OCI-LY7 (cell line): ENCODE measurements at regions not wholly inside any gene's neighbourhood (a gene's known extent, or its start where the extent isn't known, plus 50 kb on each side); places are given as distances from the start of the nearest gene placed in this dataset.

Experiments used
- BruUV-seq: library from RNA; stranded (reverse); fragments of 400-500 nt; replicated peaks from 2 replicates; lab custom pipeline; 2021; lab: Mats Ljungman, UMichigan
- CTCF ChIA-PET: fragments of 300-600 bp; sonication (Branson Sonifier 250); formaldehyde crosslinking; loops from one replicate; lab custom pipeline; 2022; ENCODE audit warnings: antibody characterized with exemption; ENCODE audit not compliant: unreplicated experiment; lab: Charles Lee
- POLR2A ChIA-PET: fragments of 300-600 bp; sonication (Branson Sonifier 250); formaldehyde crosslinking; loops from one replicate; lab custom pipeline; 2022; ENCODE audit warnings: antibody characterized with exemption; lab: Charles Lee
- DNase-seq: peaks from one replicate; pipeline ENCODE4 v3.0.0-alpha.2; 2015; ENCODE audit warnings: low spot score
- H2AFZ ChIP-seq: fragments of 200-600 bp; sonication (generic), shearing (Covaris generic); 2 replicates; pipeline ENCODE4 v1.6.1; 2014; ENCODE audit warnings: mild to moderate bottlenecking, antibody characterized with exemption, low read length, moderate library complexity
- H3K27ac ChIP-seq: fragments of 200-600 bp; sonication (generic); 2 replicates; pipeline ENCODE4 v1.5.1; 2014; ENCODE audit warnings: mixed run types, low read depth, mild to moderate bottlenecking, moderate library complexity, low read length, inconsistent platforms; ENCODE audit not compliant: poor library complexity, severe bottlenecking
- H3K36me3 ChIP-seq: fragments of 200-600 bp; sonication (generic); 2 replicates; pipeline ENCODE4 v1.6.1; 2014; ENCODE audit warnings: mild to moderate bottlenecking, antibody characterized with exemption, low read length, moderate library complexity, mixed read lengths; ENCODE audit not compliant: insufficient read depth
- H3K4me1 ChIP-seq: fragments of 200-600 bp; sonication (generic); 2 replicates; pipeline ENCODE4 v1.5.1; 2014; ENCODE audit warnings: mild to moderate bottlenecking, low read length; ENCODE audit not compliant: insufficient read depth, poor library complexity, severe bottlenecking
- H3K4me2 ChIP-seq: fragments of 200-600 bp; sonication (generic); 2 replicates; pipeline ENCODE4 v1.6.1; 2014; ENCODE audit warnings: mild to moderate bottlenecking, low read length
- H3K4me3 ChIP-seq: fragments of 200-600 bp; sonication (generic); 2 replicates; pipeline ENCODE4 v1.5.1; 2014; ENCODE audit warnings: mild to moderate bottlenecking, low read depth, low read length; ENCODE audit not compliant: poor library complexity, severe bottlenecking
- H3K79me2 ChIP-seq: fragments of 200-600 bp; sonication (generic); 2 replicates; pipeline ENCODE4 v1.6.1; 2016; ENCODE audit warnings: low read depth, mild to moderate bottlenecking, low read length, moderate library complexity, mixed read lengths; ENCODE audit not compliant: insufficient read depth
- H3K9me2 ChIP-seq: fragments of 200-600 bp; sonication (generic); 2 replicates; pipeline ENCODE4 v1.6.1; 2016; ENCODE audit warnings: mild to moderate bottlenecking, low read length, mixed read lengths; ENCODE audit not compliant: insufficient read depth
- H3K9me3 ChIP-seq: fragments of 200-600 bp; sonication (generic); 2 replicates; pipeline ENCODE4 v1.6.1; 2014; ENCODE audit warnings: mild to moderate bottlenecking, mixed run types, low read length, mixed read lengths
- H4K20me1 ChIP-seq: fragments of 200-600 bp; sonication (generic); 2 replicates; pipeline ENCODE4 v1.6.1; 2014; ENCODE audit warnings: mild to moderate bottlenecking, antibody characterized with exemption, low read length, moderate library complexity, mixed read lengths; ENCODE audit not compliant: insufficient read depth
- CTCF ChIP-seq: fragments of 200-600 bp; sonication (generic); conservative IDR thresholded peaks from 2 replicates; pipeline ENCODE4 v1.5.1; 2014; ENCODE audit warnings: mild to moderate bottlenecking, antibody characterized with exemption, low read length, moderate library complexity, mixed read lengths
- EZH2phosphoT487 ChIP-seq: fragments of 200-600 bp; sonication (generic); IDR thresholded peaks from 2 replicates; pipeline ENCODE4 v1.6.1; 2018; ENCODE audit warnings: low read depth, borderline replicate concordance, mild to moderate bottlenecking, mixed run types, antibody characterized with exemption, low read length, moderate library complexity, mixed read lengths
- intact Hi-C: fragments of 100-400 bp; cut with micrococcal nuclease; formaldehyde crosslinking; loops from one replicate; pipeline ENCODE4 v1.10.0; 2022; ENCODE audit not compliant: unreplicated experiment

DNA sequence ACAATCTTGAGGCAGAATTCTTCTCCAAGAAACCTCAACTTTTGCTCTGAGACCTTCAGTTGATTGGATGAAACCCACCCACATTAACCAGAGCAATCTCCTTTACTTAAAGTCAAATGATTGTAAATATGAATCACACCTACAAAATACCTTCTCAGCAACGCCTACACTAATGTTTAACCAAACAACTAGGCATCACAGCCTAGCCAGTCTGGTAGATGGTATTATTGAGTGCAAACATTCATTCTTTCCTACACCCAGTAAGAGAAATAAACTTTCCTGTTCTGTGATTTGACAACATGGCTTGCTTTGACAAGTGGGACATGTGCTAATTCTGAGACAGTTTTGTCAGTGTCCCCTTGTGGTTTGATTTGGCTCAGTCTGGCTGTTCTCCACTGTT lies 252.2 kb downstream of the HACE1 start:
- H3K4me3 ChIP-seq, result no peak overlapping the region
- no peaks in the 10 kb centered on the region for H3K9me3 ChIP-seq
- no TSS peak for BruUV-seq
- POLR2A ChIA-PET, result interaction anchor here (0.7 to 2.5 kb wide), 2 partner anchors 9 to 997 kb away, joined by 3 to 7 read pairs; no protein-coding TSS in a partner anchor
- no peaks in the 10 kb centered on the region for H4K20me1 ChIP-seq
- no peak overlapping the region for H3K27ac ChIP-seq
- no peaks in the 10 kb centered on the region for H3K36me3 ChIP-seq
- no peak overlapping the region for H3K4me2 ChIP-seq
- no peaks in the 10 kb centered on the region for H3K9me2 ChIP-seq
- no peaks in the 10 kb centered on the region for H3K79me2 ChIP-seq
- CTCF ChIA-PET, result no interaction called here
- TF ChIP-seq EZH2phosphoT487 (no peak), CTCF (no peak)
- intact Hi-C loops, result no loop called here
- no peak for DNase-seq
- H2AFZ ChIP-seq, result peak overlapping the region; percentile 7; the same call in 1 of the 2 replicates
- peaks cover 5% of the 10 kb centered on the region for H3K4me1 ChIP-seq

DNA sequence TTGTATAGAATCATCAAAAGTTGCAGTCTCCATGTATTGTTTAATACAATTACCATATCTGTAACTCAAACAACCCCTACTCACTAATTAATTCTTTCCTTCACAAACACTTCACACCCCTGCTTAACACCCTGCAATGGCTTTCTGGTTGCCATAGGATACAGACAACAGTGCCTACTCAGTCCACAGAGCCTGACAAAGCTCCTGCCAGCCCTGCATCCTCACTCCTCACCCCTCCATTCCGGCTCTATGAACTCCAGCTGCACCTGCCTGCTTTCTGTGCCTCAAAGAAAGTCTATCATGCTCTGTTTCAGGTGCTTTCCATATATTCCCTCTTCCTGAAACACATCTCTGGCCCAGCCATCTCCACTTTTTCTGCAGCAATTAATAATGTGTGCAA lies 253.4 kb downstream of the HACE1 start:
- DNase-seq, result no peak
- H3K36me3 ChIP-seq, result no peaks in the 10 kb centered on the region
- H3K9me3 ChIP-seq, result no peaks in the 10 kb centered on the region
- no peak overlapping the region for H2AFZ ChIP-seq
- intact Hi-C loops, result no loop called here
- no peaks in the 10 kb centered on the region for H3K9me2 ChIP-seq
- no peaks in the 10 kb centered on the region for H4K20me1 ChIP-seq
- no peak overlapping the region for H3K4me2 ChIP-seq
- TF ChIP-seq EZH2phosphoT487 (no peak), CTCF (no peak)
- no peaks in the 10 kb centered on the region for H3K79me2 ChIP-seq
- no TSS peak for BruUV-seq
- ChIA-PET POLR2A (interaction anchor here (0.7 to 2.5 kb wide), 3 partner anchors 8 to 11 kb away, joined by 4 to 7 read pairs (median 6); no protein-coding TSS in a partner anchor), CTCF (no interaction called here)
- no peak overlapping the region for H3K4me3 ChIP-seq
- H3K4me1 ChIP-seq, result peaks cover 5% of the 10 kb centered on the region
- no peak overlapping the region for H3K27ac ChIP-seq

DNA sequence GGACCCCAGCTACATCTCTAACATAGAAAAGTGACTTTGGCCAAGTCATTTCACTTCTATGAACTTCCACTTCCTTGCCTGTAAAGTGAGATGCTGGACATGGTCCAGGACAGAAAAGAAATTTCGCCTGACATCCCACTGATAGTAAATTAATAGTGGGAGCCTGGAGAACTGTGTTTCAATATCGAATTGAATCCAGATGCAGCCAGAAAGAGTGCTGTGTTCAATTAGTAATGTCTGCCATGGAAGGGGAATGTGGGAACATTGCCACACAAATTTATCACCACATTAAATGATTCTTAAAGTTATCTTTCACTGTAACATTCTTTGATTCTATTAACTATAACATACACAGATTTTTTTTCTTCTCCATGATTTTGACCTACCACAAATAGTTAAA lies 255.0 kb downstream of the HACE1 start:
- Histone ChIP-seq H3K9me2 (no peaks in the 10 kb centered on the region), H3K4me2 (no peak overlapping the region), H2AFZ (no peak overlapping the region), H3K4me3 (no peak overlapping the region), H4K20me1 (no peaks in the 10 kb centered on the region), H3K36me3 (no peaks in the 10 kb centered on the region), H3K9me3 (no peaks in the 10 kb centered on the region), H3K4me1 (peaks cover 5% of the 10 kb centered on the region), H3K27ac (no peak overlapping the region), H3K79me2 (no peaks in the 10 kb centered on the region)
- intact Hi-C loops, result no loop called here
- no TSS peak for BruUV-seq
- ChIA-PET CTCF (no interaction called here), POLR2A (interaction anchor here (1.2 to 1.3 kb wide), 2 partner anchors 9 to 51 kb away, joined by 5 read pairs; no protein-coding TSS in a partner anchor)
- no peak for DNase-seq
- TF ChIP-seq CTCF, result no peak
- no peak for TF ChIP-seq EZH2phosphoT487
